ENCODE measurements at regions not wholly inside any gene's neighbourhood (a gene's known extent, or its start where the extent isn't known, plus 50 kb on each side); places are given as distances from the start of the nearest gene placed in this dataset.
"Not testable (repeated sequence)": the region's sequence is repeated elsewhere in the genome, so short reads cannot be mapped to it uniquely, and the experiment has no call there.

GRCh38 chr15:87570206-87570605 lies 686.3 kb downstream of the NTRK3 start:
- DNase-seq (no peak), ATAC-seq (no peak)
- intact Hi-C loops (cut with DNase I) = no loop called here

GRCh38 chr15:87569581-87569980 lies 687.0 kb downstream of the NTRK3 start:
- intact Hi-C loops (cut with DNase I) = no loop called here
- DNase-seq (no peak), ATAC-seq (no peak)

GRCh38 chr15:87567406-87568030 lies 689.0 kb downstream of the NTRK3 start:
- ATAC-seq = peak in 1 of 2 donors; percentile 30
- no peak for DNase-seq
- intact Hi-C loops (cut with DNase I) = no loop called here

GRCh38 chr15:87566236-87566635 lies 690.3 kb downstream of the NTRK3 start:
- DNase-seq (no peak), ATAC-seq (no peak)
- intact Hi-C loops (cut with DNase I) = no loop called here

- intact Hi-C loops (cut with DNase I) = no loop called here
- ATAC-seq (no peak), DNase-seq (no peak)
Observed at GRCh38 chr15:87564681-87565080, 691.9 kb downstream of the NTRK3 start.

GRCh38 chr15:87563869-87564268 lies 692.7 kb downstream of the NTRK3 start:
- intact Hi-C loops (cut with DNase I) = no loop called here
- DNase-seq (no peak), ATAC-seq (no peak)

GRCh38 chr15:87562203-87562602 lies 694.3 kb downstream of the NTRK3 start:
- DNase-seq = no peak
- intact Hi-C loops (cut with DNase I) = no loop called here
- no peak for ATAC-seq

- ATAC-seq (no peak), DNase-seq (no peak)
- intact Hi-C loops (cut with DNase I) = no loop called here
Observed at GRCh38 chr15:87561641-87562040, 694.9 kb downstream of the NTRK3 start.

- DNase-seq (no peak), ATAC-seq (no peak)
- intact Hi-C loops (cut with DNase I) = no loop called here
Observed at GRCh38 chr15:87557881-87558280, 698.7 kb downstream of the NTRK3 start.

GRCh38 chr15:87556886-87557285 lies 699.7 kb downstream of the NTRK3 start:
- DNase-seq = no peak
- intact Hi-C loops (cut with DNase I) = no loop called here
- no peak for ATAC-seq

GRCh38 chr15:87549860-87550259 lies 706.7 kb downstream of the NTRK3 start:
- ATAC-seq (no peak), DNase-seq (no peak)
- intact Hi-C loops (cut with DNase I) = no loop called here

GRCh38 chr15:87549296-87549695 lies 707.2 kb downstream of the NTRK3 start:
- intact Hi-C loops (cut with DNase I) = no loop called here
- DNase-seq = no peak
- ATAC-seq = no peak

GRCh38 chr15:87548590-87548989 lies 707.9 kb downstream of the NTRK3 start:
- intact Hi-C loops (cut with DNase I); ATAC-seq; DNase-seq: not testable (repeated sequence)

GRCh38 chr15:87547470-87548181 lies 708.9 kb downstream of the NTRK3 start:
- DNase-seq (peak; percentile 24), ATAC-seq (peak; percentile 41 to 99)
- intact Hi-C loops (cut with DNase I) = no loop called here

GRCh38 chr15:87538327-87538834 lies 718.2 kb downstream of the NTRK3 start:
- no peak for ATAC-seq
- intact Hi-C loops (cut with DNase I) = no loop called here

GRCh38 chr15:87537295-87537694 lies 719.2 kb downstream of the NTRK3 start:
- intact Hi-C loops (cut with DNase I) = no loop called here
- ATAC-seq (no peak), DNase-seq (no peak)

More at GRCh38 chr15:87538327-87538834, 718.2 kb downstream of the NTRK3 start:
- no peak for DNase-seq

GRCh38 chr15:87533637-87534036 lies 722.9 kb downstream of the NTRK3 start:
- ATAC-seq; DNase-seq; intact Hi-C loops (cut with DNase I): not testable (repeated sequence)

- intact Hi-C loops (cut with DNase I) = no loop called here
- no peak for ATAC-seq
Observed at GRCh38 chr15:87528873-87529272, 727.7 kb downstream of the NTRK3 start.

GRCh38 chr15:87527875-87528274 lies 728.7 kb downstream of the NTRK3 start:
- DNase-seq (no peak), ATAC-seq (no peak)
- intact Hi-C loops (cut with DNase I) = no loop called here

More at GRCh38 chr15:87528873-87529272, 727.7 kb downstream of the NTRK3 start:
- DNase-seq = no peak

GRCh38 chr15:87527416-87527815 lies 729.1 kb downstream of the NTRK3 start:
- intact Hi-C loops (cut with DNase I) = no loop called here
- no peak for DNase-seq
- peak in 1 of 2 donors; percentile 70 for ATAC-seq

- no peak for ATAC-seq
- intact Hi-C loops (cut with DNase I) = no loop called here
- DNase-seq = no peak
Observed at GRCh38 chr15:87523516-87523915, 733.0 kb downstream of the NTRK3 start.

All from left cardiac atrium (tissue), 4 donors.